HEK293 (cell line): ENCODE measurements at regions not wholly inside any gene's neighbourhood (a gene's known extent, or its start where the extent isn't known, plus 50 kb on each side); places are given as distances from the start of the nearest gene placed in this dataset.

Experiments used
- CTCF ChIP-seq: fragments of 450-650 bp; formaldehyde crosslinking; IDR thresholded peaks from 2 replicates; pipeline ENCODE4 v1.5.1; 2016; ENCODE audit warnings: missing biosample characterization, missing genetic modification characterization
- TCF7L2 ChIP-seq: IDR thresholded peaks from 2 replicates; pipeline ENCODE4 v1.6.1; 2011; ENCODE audit warnings: low read depth, mild to moderate bottlenecking, inconsistent platforms, low read length, moderate library complexity, borderline replicate concordance
- ZNF121 ChIP-seq: fragments of 450-650 bp; formaldehyde crosslinking; IDR thresholded peaks from 2 replicates; pipeline ENCODE4 v1.5.1; 2016; ENCODE audit warnings: missing biosample characterization, missing genetic modification characterization
- ZNF132 ChIP-seq: fragments of 450-650 bp; formaldehyde crosslinking; IDR thresholded peaks from 2 replicates; pipeline ENCODE4 v1.5.1; 2017; ENCODE audit warnings: missing biosample characterization, missing genetic modification characterization, borderline replicate concordance
- ZNF404 ChIP-seq: fragments of 450-650 bp; formaldehyde crosslinking; IDR thresholded peaks from 2 replicates; pipeline ENCODE4 v1.5.1; 2017; ENCODE audit warnings: missing biosample characterization, missing genetic modification characterization
- ZNF560 ChIP-seq: fragments of 450-650 bp; formaldehyde crosslinking; IDR thresholded peaks from 2 replicates; pipeline ENCODE4 v1.5.1; 2017; ENCODE audit warnings: missing biosample characterization, missing genetic modification characterization, borderline replicate concordance
- ZNF768 ChIP-seq: fragments of 450-650 bp; formaldehyde crosslinking; IDR thresholded peaks from 2 replicates; pipeline ENCODE4 v1.5.1; 2018; ENCODE audit warnings: missing biosample characterization, mild to moderate bottlenecking, missing genetic modification characterization

GRCh38 chr4:161005746-161006145 lies 1158.1 kb downstream of the FSTL5 start:
- TF ChIP-seq ZNF560 (no peak), ZNF404 (tag by site-specific recombination) (no peak), ZNF132 (no peak), CTCF (no peak), TCF7L2 (no peak), ZNF768 (tag by site-specific recombination) (no peak), ZNF121 (no peak)
